Endothelial cell (in vitro differentiated cells): ENCODE measurements at regions not wholly inside any gene's neighbourhood (a gene's known extent, or its start where the extent isn't known, plus 50 kb on each side); places are given as distances from the start of the nearest gene placed in this dataset.

Experiments
- DNase-seq: peaks from one replicate; pipeline ENCODE4 v3.0.0; 2021; ENCODE audit warnings: low spot score
- H3K27ac Mint-ChIP-seq: one replicate; pipeline ENCODE4 v1.8.0; 2021; ENCODE audit warnings: mixed read lengths, inconsistent platforms; ENCODE audit not compliant: unreplicated experiment
- H3K27me3 Mint-ChIP-seq: one replicate; pipeline ENCODE4 v1.8.0; 2021; ENCODE audit warnings: mild to moderate bottlenecking, moderate library complexity, mixed read lengths, inconsistent platforms; ENCODE audit not compliant: unreplicated experiment
- H3K36me3 Mint-ChIP-seq: one replicate; pipeline ENCODE4 v1.8.0; 2021; ENCODE audit warnings: mild to moderate bottlenecking, low read depth, mixed read lengths, inconsistent platforms; ENCODE audit not compliant: unreplicated experiment
- H3K4me1 Mint-ChIP-seq: one replicate; pipeline ENCODE4 v1.8.0; 2021; ENCODE audit warnings: mild to moderate bottlenecking, mixed read lengths, inconsistent platforms; ENCODE audit not compliant: unreplicated experiment
- H3K4me3 Mint-ChIP-seq: one replicate; pipeline ENCODE4 v1.8.0; 2021; ENCODE audit warnings: mild to moderate bottlenecking, mixed read lengths, inconsistent platforms; ENCODE audit not compliant: unreplicated experiment
- H3K9me3 Mint-ChIP-seq: one replicate; pipeline ENCODE4 v1.8.0; 2021; ENCODE audit warnings: mixed read lengths, inconsistent platforms; ENCODE audit not compliant: unreplicated experiment
- CTCF ChIP-seq: fragments of 200-600 bp; sonication (generic); IDR thresholded peaks from one replicate; pipeline ENCODE4 v1.5.0; 2021; ENCODE audit warnings: antibody characterized with exemption; ENCODE audit not compliant: unreplicated experiment

DNA sequence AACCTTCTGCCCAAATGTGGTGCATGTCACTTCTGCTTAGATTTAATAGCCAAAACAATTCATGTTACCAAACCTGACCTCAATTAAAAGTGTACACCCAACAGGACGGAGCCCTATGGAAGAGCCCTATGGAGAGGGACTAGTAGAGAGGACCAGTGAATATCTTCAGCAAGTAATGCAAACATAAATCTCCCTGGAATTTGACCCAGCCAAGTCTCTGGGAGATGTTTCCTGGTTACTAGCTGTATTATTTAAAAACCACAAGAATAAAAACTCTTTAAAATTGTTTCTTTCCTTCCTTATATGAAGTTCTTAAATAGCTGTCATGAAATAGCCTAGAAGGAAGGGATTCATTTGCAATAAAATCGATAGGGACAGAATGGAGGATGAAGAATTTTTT is 255.8 kb downstream of the CDH11 start:
- Mint-ChIP-seq H3K4me3 (no peak overlapping the region), H3K9me3 (no peaks in the 10 kb centered on the region), H3K27me3 (no peaks in the 10 kb centered on the region), H3K27ac (no peak overlapping the region), H3K4me1 (no peaks in the 10 kb centered on the region), H3K36me3 (no peaks in the 10 kb centered on the region)
- DNase-seq: no peak
- TF ChIP-seq CTCF: no peak

DNA sequence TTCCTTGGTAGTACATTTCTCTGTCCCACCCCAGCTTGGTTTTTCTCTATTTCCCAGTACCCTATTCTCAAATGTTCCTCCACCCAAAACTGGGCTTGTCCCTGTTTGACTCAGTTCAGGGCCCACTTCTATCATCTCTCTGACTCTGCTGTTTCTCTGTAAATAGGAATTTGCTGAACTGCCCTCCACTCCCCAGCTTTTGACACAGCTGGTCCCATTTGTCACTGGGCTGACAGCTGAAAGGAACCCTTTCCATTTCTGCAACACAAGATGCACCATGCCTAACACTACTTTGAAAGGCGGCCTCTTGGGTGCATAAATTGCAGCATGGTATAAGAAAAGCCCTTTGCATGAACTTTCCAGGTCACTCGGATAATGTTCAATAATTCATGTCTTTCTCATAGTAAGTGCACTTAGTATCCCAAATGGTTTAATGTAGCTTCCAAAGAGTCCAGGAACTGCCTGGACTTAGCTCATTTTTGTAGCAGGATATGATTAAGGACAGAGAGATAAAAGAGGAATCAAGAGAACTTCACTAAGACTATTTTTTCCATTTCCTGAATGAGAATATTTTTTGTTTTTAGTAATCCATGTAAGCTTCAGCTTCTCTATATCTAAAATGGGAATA is 256.7 kb downstream of the CDH11 start:
- Mint-ChIP-seq H3K27ac (no peak overlapping the region), H3K4me1 (no peaks in the 10 kb centered on the region), H3K4me3 (no peak overlapping the region), H3K36me3 (no peaks in the 10 kb centered on the region), H3K9me3 (no peaks in the 10 kb centered on the region), H3K27me3 (no peaks in the 10 kb centered on the region)
- no peak for TF ChIP-seq CTCF
- no peak for DNase-seq

DNA sequence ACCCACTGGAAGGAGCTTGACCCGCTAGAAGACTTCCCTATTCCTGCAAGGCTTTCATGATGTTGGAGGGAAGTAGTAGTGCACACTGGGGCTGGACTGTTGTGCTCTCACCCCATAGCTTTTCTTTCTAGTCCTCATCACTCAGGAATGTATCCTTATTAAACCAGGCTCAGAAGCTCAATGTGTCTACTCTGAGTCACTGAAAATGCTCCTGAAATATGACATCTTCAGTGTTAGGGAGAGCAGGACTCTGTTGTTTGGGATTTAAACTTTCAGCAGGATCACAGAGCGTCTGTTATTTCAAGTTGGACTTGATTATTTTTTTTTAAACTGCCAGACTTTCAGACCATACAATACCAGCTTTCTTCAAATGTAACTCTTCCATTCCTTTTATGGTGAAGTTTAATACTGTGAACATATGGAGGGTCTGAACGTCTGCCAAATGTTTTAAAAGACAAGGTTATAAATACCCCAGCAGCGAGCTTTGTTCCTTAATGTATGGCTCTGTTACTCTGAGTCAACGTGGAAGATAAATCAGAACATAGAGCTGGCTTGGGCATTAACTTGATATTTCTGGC is 257.5 kb downstream of the CDH11 start:
- Mint-ChIP-seq H3K27me3 (no peaks in the 10 kb centered on the region), H3K27ac (no peak overlapping the region)

DNA sequence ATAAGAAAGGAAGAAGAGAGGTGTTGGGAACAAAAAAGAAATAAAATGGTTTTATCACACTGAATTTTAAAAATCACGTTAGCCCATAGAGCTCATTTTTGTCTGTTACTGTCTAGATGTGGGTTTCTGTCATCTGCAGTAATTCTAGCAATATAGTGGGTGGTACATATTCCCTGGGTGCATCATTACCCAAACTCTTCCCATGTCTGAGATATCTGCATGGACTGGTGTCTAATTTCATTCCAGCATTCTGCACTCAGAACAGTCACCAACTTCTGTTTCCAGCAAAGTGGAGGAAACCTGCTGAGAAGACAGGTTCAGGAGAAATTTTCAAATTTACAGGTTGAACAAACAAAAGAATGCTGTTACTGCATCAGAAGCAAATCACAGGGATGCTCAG is 263.8 kb downstream of the CDH11 start:
- TF ChIP-seq CTCF: no peak
- H3K27me3 Mint-ChIP-seq: no peaks in the 10 kb centered on the region
- no peak overlapping the region for H3K27ac Mint-ChIP-seq
- no peaks in the 10 kb centered on the region for H3K36me3 Mint-ChIP-seq
- no peak overlapping the region for H3K4me3 Mint-ChIP-seq
- H3K4me1 Mint-ChIP-seq: no peaks in the 10 kb centered on the region
- DNase-seq: no peak
- H3K9me3 Mint-ChIP-seq: no peaks in the 10 kb centered on the region

More for the DNA sequence above, 257.5 kb downstream of the CDH11 start:
- TF ChIP-seq CTCF: no peak
- DNase-seq: no peak
- Mint-ChIP-seq H3K4me1 (no peaks in the 10 kb centered on the region), H3K36me3 (no peaks in the 10 kb centered on the region), H3K4me3 (no peak overlapping the region), H3K9me3 (no peaks in the 10 kb centered on the region)

DNA sequence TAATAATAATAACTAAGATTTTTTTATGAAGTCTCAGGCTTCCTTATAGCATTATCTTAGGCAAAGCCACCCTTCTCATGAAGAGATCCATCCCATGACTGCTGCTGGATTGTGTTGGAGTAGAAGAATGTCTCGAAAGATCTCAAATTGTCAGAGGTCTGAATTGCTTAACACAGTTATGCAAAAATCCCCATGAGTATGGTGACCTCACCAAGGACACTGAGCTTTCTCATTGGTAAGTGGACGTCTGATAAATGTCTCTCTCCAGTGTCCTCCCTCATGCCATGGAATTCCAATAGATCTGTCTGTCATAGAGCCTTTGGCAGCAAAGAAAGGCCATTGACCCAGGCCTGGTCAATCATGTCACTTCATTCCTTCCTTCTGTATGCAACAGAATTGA is 264.5 kb downstream of the CDH11 start:
- Mint-ChIP-seq H3K27me3 (no peaks in the 10 kb centered on the region), H3K27ac (no peak overlapping the region), H3K9me3 (no peaks in the 10 kb centered on the region), H3K4me1 (no peaks in the 10 kb centered on the region), H3K36me3 (no peaks in the 10 kb centered on the region), H3K4me3 (no peak overlapping the region)
- TF ChIP-seq CTCF: no peak
- no peak for DNase-seq
